ENCODE measurements at regions not wholly inside any gene's neighbourhood (a gene's known extent, or its start where the extent isn't known, plus 50 kb on each side); places are given as distances from the start of the nearest gene placed in this dataset.
"Not testable (repeated sequence)": the region's sequence is repeated elsewhere in the genome, so short reads cannot be mapped to it uniquely, and the experiment has no call there.

- no peak for DNase-seq (ENCODE audit: low read depth in 2 of 2)
These were observed 73.2 kb upstream of the SGIP1 start for GRCh38 chr1:66460776-66461175.

GRCh38 chr1:66462313-66462712, 71.6 kb upstream of the SGIP1 start:
- DNase-seq (ENCODE audit: low read depth in 2 of 2): no peak

- no peak for DNase-seq (ENCODE audit: low read depth in 2 of 2)
These were observed 69.6 kb upstream of the SGIP1 start for GRCh38 chr1:66464351-66464750.

- no peak for DNase-seq (ENCODE audit: low read depth in 2 of 2)
These were observed 69.2 kb upstream of the SGIP1 start for GRCh38 chr1:66464802-66465201.

GRCh38 chr1:66466695-66467094, 67.3 kb upstream of the SGIP1 start:
- DNase-seq (ENCODE audit: low read depth in 2 of 2): not testable (repeated sequence)

- no peak for DNase-seq (ENCODE audit: low read depth in 2 of 2)
These were observed 65.2 kb upstream of the SGIP1 start for GRCh38 chr1:66468722-66469121.

GRCh38 chr1:66475940-66476339, 58.0 kb upstream of the SGIP1 start:
- DNase-seq (ENCODE audit: low read depth in 2 of 2): no peak

GRCh38 chr1:66476774-66477173, 57.2 kb upstream of the SGIP1 start:
- DNase-seq (ENCODE audit: low read depth in 2 of 2): no peak

- DNase-seq (ENCODE audit: low read depth in 2 of 2): no peak
These were observed 55.8 kb upstream of the SGIP1 start for GRCh38 chr1:66478116-66478515.

GRCh38 chr1:66480162-66480561, 53.8 kb upstream of the SGIP1 start:
- DNase-seq (ENCODE audit: low read depth in 2 of 2): no peak

- not testable (repeated sequence) for DNase-seq (ENCODE audit: low read depth in 2 of 2)
These were observed 52.7 kb upstream of the SGIP1 start for GRCh38 chr1:66481215-66481614.
